GM23338 (cell line): ENCODE measurements at regions not wholly inside any gene's neighbourhood (a gene's known extent, or its start where the extent isn't known, plus 50 kb on each side); places are given as distances from the start of the nearest gene placed in this dataset.

Experiments
- ATAC-seq: fragments of 200-7000 bp; cut with Tn5 transposase; 3 replicates; pipeline ENCODE4 v1.9.1; 2020
- DNase-seq: peaks from one replicate; pipeline ENCODE4 v3.0.0-alpha.2; 2015; ENCODE audit warnings: low spot score
- H2AFZ ChIP-seq: fragments of 200-600 bp; sonication (generic); 2 replicates; pipeline ENCODE4 v1.8.0; 2016; ENCODE audit warnings: antibody characterized with exemption, mild to moderate bottlenecking, moderate library complexity
- H3F3A ChIP-seq: fragments of 200-600 bp; sonication (generic); replicated peaks from 2 replicates; pipeline ENCODE4 v1.8.0; 2017; ENCODE audit warnings: antibody characterized with exemption, mixed run types, low read depth
- H3K27ac ChIP-seq: fragments of 200-600 bp; sonication (generic); 2 replicates; pipeline ENCODE4 v1.6.1; 2016; ENCODE audit warnings: low read depth
- H3K27me3 ChIP-seq: fragments of 200-600 bp; sonication (generic); 2 replicates; pipeline ENCODE4 v1.8.0; 2016; ENCODE audit warnings: mild to moderate bottlenecking, mixed run types, moderate library complexity; ENCODE audit not compliant: insufficient read depth
- H3K36me3 ChIP-seq: fragments of 200-600 bp; sonication (generic); 2 replicates; pipeline ENCODE4 v1.8.0; 2016; ENCODE audit warnings: mild to moderate bottlenecking; ENCODE audit not compliant: insufficient read depth
- H3K4me1 ChIP-seq: fragments of 200-600 bp; sonication (generic); 2 replicates; pipeline ENCODE4 v1.8.0; 2016; ENCODE audit warnings: mild to moderate bottlenecking, moderate library complexity; ENCODE audit not compliant: insufficient read depth
- H3K4me2 ChIP-seq: fragments of 200-600 bp; sonication (generic); 2 replicates; pipeline ENCODE4 v1.7.1; 2017; ENCODE audit warnings: mixed run types
- H3K4me3 ChIP-seq: fragments of 200-600 bp; sonication (generic); 2 replicates; pipeline ENCODE4 v1.6.1; 2016; ENCODE audit warnings: mixed run types
- H3K79me2 ChIP-seq: fragments of 200-600 bp; sonication (generic); replicated peaks from 2 replicates; pipeline ENCODE4 v1.8.0; 2017; ENCODE audit warnings: mild to moderate bottlenecking; ENCODE audit not compliant: insufficient read depth
- H3K9me2 ChIP-seq: fragments of 200-600 bp; sonication (generic); 2 replicates; pipeline ENCODE4 v1.8.0; 2017; ENCODE audit not compliant: insufficient read depth
- H4K20me1 ChIP-seq: fragments of 200-600 bp; sonication (generic); replicated peaks from 2 replicates; pipeline ENCODE4 v1.8.0; 2017; ENCODE audit warnings: mild to moderate bottlenecking; ENCODE audit not compliant: insufficient read depth
- H3K27ac Mint-ChIP-seq: 2 replicates; pipeline ENCODE4 v1.8.0; 2020; ENCODE audit warnings: inconsistent platforms, mild to moderate bottlenecking, moderate library complexity, mixed read lengths
- H3K27me3 Mint-ChIP-seq: 3 replicates; pipeline ENCODE4 v1.8.0; 2022; ENCODE audit warnings: low read depth, mild to moderate bottlenecking, moderate library complexity, mixed read lengths, inconsistent platforms; ENCODE audit not compliant: insufficient read depth, poor library complexity
- H3K36me3 Mint-ChIP-seq: 3 replicates; pipeline ENCODE4 v1.8.0; 2021; ENCODE audit warnings: low read depth, mild to moderate bottlenecking, inconsistent platforms, moderate library complexity, mixed read lengths
- H3K4me1 Mint-ChIP-seq: 3 replicates; pipeline ENCODE4 v1.8.0; 2020; ENCODE audit warnings: mild to moderate bottlenecking, inconsistent platforms, mixed read lengths
- H3K4me3 Mint-ChIP-seq: 3 replicates; pipeline ENCODE4 v1.8.0; 2021; ENCODE audit warnings: moderate library complexity, mild to moderate bottlenecking, inconsistent platforms, mixed read lengths
- H3K9me3 Mint-ChIP-seq: 3 replicates; pipeline ENCODE4 v1.8.0; 2020; ENCODE audit warnings: moderate library complexity, mild to moderate bottlenecking, inconsistent platforms, mixed read lengths
- CREB1 ChIP-seq: fragments of 250-450 bp; sonication (Bioruptor Pico); IDR thresholded peaks from 2 replicates; pipeline ENCODE4 v1.5.0; 2020; ENCODE audit warnings: low read depth, mild to moderate bottlenecking, moderate library complexity
- EZH2 ChIP-seq: fragments of 200-600 bp; sonication (generic); IDR thresholded peaks from one replicate; pipeline ENCODE4 v1.8.0; 2017; ENCODE audit warnings: antibody characterized with exemption, mild to moderate bottlenecking, low read depth; ENCODE audit not compliant: unreplicated experiment
- EZH2phosphoT487 ChIP-seq: fragments of 200-600 bp; sonication (generic); IDR thresholded peaks from one replicate; pipeline ENCODE4 v1.8.1; 2018; ENCODE audit warnings: antibody characterized with exemption; ENCODE audit not compliant: unreplicated experiment
- JUNB ChIP-seq: IDR thresholded peaks from one replicate; pipeline ENCODE4 v1.6.1; 2016; ENCODE audit warnings: antibody characterized with exemption; ENCODE audit not compliant: unreplicated experiment
- NANOG ChIP-seq: IDR thresholded peaks from 2 replicates; pipeline ENCODE4 v1.6.1; 2016; ENCODE audit warnings: antibody characterized with exemption, borderline replicate concordance
- POLR2AphosphoS5 ChIP-seq: IDR thresholded peaks from 2 replicates; pipeline ENCODE4 v1.6.1; 2016; ENCODE audit warnings: antibody characterized with exemption, low read depth
- STAT1 ChIP-seq: IDR thresholded peaks from one replicate; pipeline ENCODE4 v1.6.1; 2016; ENCODE audit warnings: antibody characterized with exemption; ENCODE audit not compliant: unreplicated experiment
- ZNF114 ChIP-seq: fragments of 250-450 bp; sonication (Bioruptor Pico); IDR thresholded peaks from 2 replicates; pipeline ENCODE4 v1.5.0; 2020; ENCODE audit warnings: mild to moderate bottlenecking, moderate library complexity
- ZNF331 ChIP-seq: fragments of 250-450 bp; sonication (Bioruptor Pico); IDR thresholded peaks from 2 replicates; pipeline ENCODE4 v1.5.0; 2020; ENCODE audit warnings: low read depth, mild to moderate bottlenecking, moderate library complexity
- TF ChIP-seq, protein P1 (sequence below), 2 experiments: fragments of 200-600 bp in 1 of 2; sonication (generic) in 1 of 2; conservative IDR thresholded peaks; 2 replicates each; pipeline versions ENCODE4 v1.5.1 to v1.6.1; 2016 to 2017; ENCODE audit warnings: antibody characterized with exemption in 2 of 2, low read depth in 2 of 2, mild to moderate bottlenecking in 2 of 2, moderate library complexity in 1 of 2
- TF ChIP-seq, protein P2 (sequence below): IDR thresholded peaks from 2 replicates; pipeline ENCODE4 v1.6.1; 2016; ENCODE audit warnings: antibody characterized with exemption
- TF ChIP-seq, protein P3 (sequence below): IDR thresholded peaks from one replicate; pipeline ENCODE4 v1.6.1; 2018; ENCODE audit warnings: antibody characterized with exemption; ENCODE audit not compliant: unreplicated experiment
- TF ChIP-seq, protein P4 (sequence below): fragments of 250-450 bp; sonication (Bioruptor Pico); IDR thresholded peaks from 2 replicates; pipeline ENCODE4 v1.5.0; 2020; ENCODE audit warnings: mild to moderate bottlenecking, moderate library complexity

DNA sequence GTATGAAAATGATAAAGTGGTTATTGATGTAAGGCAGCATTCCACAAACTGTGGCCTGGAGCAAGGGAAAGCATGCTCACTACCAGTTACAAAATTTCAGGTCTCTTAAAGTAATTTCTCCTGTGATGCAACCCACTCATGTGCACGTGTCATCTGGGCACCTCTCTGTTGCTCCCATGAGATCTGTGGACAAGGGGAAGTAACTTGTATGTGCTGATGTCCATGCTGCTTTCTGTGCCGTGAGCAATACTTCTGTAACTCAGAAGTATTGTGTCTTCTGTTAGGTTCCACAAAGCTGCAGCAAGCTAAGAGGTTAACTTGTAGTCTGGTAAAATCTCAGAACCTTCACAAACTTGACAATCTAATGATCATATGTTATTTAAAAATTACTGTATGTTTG lies 930.0 kb upstream of the SLITRK6 start:
- H2AFZ ChIP-seq, result no peak overlapping the region

More for the DNA sequence above, 930.0 kb upstream of the SLITRK6 start:
- Mint-ChIP-seq H3K27me3 (peaks cover 2% of the 10 kb centered on the region), H3K9me3 (no peaks in the 10 kb centered on the region), H3K27ac (no peak overlapping the region), H3K4me1 (no peaks in the 10 kb centered on the region), H3K4me3 (no peak overlapping the region), H3K36me3 (no peaks in the 10 kb centered on the region)
- Histone ChIP-seq H3K27ac (no peak overlapping the region), H3K27me3 (no peaks in the 10 kb centered on the region), H3K4me1 (no peaks in the 10 kb centered on the region), H3K79me2 (no peaks in the 10 kb centered on the region), H3K4me3 (no peak overlapping the region), H3F3A (no peaks in the 10 kb centered on the region), H4K20me1 (no peaks in the 10 kb centered on the region), H3K4me2 (no peak overlapping the region), H3K9me2 (no peaks in the 10 kb centered on the region), H3K36me3 (no peaks in the 10 kb centered on the region)
- ATAC-seq (no peak), DNase-seq (no peak)
- no peak for TF ChIP-seq STAT1
- TF ChIP-seq NANOG, result no peak
- no peak for TF ChIP-seq ZNF331 (CRISPR knock-in tag)
- no peak for TF ChIP-seq EZH2phosphoT487
- no peak for TF ChIP-seq POLR2AphosphoS5
- no peak for TF ChIP-seq CREB1 (CRISPR knock-in tag)
- TF ChIP-seq, protein P1, sequence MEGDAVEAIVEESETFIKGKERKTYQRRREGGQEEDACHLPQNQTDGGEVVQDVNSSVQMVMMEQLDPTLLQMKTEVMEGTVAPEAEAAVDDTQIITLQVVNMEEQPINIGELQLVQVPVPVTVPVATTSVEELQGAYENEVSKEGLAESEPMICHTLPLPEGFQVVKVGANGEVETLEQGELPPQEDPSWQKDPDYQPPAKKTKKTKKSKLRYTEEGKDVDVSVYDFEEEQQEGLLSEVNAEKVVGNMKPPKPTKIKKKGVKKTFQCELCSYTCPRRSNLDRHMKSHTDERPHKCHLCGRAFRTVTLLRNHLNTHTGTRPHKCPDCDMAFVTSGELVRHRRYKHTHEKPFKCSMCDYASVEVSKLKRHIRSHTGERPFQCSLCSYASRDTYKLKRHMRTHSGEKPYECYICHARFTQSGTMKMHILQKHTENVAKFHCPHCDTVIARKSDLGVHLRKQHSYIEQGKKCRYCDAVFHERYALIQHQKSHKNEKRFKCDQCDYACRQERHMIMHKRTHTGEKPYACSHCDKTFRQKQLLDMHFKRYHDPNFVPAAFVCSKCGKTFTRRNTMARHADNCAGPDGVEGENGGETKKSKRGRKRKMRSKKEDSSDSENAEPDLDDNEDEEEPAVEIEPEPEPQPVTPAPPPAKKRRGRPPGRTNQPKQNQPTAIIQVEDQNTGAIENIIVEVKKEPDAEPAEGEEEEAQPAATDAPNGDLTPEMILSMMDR (conservative IDR thresholded peaks at IDR 0.05; ENCODE audit: low read depth in 2 of 2), result no peak
- TF ChIP-seq, protein P2, sequence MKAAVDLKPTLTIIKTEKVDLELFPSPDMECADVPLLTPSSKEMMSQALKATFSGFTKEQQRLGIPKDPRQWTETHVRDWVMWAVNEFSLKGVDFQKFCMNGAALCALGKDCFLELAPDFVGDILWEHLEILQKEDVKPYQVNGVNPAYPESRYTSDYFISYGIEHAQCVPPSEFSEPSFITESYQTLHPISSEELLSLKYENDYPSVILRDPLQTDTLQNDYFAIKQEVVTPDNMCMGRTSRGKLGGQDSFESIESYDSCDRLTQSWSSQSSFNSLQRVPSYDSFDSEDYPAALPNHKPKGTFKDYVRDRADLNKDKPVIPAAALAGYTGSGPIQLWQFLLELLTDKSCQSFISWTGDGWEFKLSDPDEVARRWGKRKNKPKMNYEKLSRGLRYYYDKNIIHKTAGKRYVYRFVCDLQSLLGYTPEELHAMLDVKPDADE, result no peak
- no peak for TF ChIP-seq EZH2
- no peak for TF ChIP-seq ZNF114 (CRISPR knock-in tag)
- TF ChIP-seq, protein P3, sequence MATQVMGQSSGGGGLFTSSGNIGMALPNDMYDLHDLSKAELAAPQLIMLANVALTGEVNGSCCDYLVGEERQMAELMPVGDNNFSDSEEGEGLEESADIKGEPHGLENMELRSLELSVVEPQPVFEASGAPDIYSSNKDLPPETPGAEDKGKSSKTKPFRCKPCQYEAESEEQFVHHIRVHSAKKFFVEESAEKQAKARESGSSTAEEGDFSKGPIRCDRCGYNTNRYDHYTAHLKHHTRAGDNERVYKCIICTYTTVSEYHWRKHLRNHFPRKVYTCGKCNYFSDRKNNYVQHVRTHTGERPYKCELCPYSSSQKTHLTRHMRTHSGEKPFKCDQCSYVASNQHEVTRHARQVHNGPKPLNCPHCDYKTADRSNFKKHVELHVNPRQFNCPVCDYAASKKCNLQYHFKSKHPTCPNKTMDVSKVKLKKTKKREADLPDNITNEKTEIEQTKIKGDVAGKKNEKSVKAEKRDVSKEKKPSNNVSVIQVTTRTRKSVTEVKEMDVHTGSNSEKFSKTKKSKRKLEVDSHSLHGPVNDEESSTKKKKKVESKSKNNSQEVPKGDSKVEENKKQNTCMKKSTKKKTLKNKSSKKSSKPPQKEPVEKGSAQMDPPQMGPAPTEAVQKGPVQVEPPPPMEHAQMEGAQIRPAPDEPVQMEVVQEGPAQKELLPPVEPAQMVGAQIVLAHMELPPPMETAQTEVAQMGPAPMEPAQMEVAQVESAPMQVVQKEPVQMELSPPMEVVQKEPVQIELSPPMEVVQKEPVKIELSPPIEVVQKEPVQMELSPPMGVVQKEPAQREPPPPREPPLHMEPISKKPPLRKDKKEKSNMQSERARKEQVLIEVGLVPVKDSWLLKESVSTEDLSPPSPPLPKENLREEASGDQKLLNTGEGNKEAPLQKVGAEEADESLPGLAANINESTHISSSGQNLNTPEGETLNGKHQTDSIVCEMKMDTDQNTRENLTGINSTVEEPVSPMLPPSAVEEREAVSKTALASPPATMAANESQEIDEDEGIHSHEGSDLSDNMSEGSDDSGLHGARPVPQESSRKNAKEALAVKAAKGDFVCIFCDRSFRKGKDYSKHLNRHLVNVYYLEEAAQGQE, result no peak
- no peak for TF ChIP-seq JUNB
- TF ChIP-seq, protein P4, sequence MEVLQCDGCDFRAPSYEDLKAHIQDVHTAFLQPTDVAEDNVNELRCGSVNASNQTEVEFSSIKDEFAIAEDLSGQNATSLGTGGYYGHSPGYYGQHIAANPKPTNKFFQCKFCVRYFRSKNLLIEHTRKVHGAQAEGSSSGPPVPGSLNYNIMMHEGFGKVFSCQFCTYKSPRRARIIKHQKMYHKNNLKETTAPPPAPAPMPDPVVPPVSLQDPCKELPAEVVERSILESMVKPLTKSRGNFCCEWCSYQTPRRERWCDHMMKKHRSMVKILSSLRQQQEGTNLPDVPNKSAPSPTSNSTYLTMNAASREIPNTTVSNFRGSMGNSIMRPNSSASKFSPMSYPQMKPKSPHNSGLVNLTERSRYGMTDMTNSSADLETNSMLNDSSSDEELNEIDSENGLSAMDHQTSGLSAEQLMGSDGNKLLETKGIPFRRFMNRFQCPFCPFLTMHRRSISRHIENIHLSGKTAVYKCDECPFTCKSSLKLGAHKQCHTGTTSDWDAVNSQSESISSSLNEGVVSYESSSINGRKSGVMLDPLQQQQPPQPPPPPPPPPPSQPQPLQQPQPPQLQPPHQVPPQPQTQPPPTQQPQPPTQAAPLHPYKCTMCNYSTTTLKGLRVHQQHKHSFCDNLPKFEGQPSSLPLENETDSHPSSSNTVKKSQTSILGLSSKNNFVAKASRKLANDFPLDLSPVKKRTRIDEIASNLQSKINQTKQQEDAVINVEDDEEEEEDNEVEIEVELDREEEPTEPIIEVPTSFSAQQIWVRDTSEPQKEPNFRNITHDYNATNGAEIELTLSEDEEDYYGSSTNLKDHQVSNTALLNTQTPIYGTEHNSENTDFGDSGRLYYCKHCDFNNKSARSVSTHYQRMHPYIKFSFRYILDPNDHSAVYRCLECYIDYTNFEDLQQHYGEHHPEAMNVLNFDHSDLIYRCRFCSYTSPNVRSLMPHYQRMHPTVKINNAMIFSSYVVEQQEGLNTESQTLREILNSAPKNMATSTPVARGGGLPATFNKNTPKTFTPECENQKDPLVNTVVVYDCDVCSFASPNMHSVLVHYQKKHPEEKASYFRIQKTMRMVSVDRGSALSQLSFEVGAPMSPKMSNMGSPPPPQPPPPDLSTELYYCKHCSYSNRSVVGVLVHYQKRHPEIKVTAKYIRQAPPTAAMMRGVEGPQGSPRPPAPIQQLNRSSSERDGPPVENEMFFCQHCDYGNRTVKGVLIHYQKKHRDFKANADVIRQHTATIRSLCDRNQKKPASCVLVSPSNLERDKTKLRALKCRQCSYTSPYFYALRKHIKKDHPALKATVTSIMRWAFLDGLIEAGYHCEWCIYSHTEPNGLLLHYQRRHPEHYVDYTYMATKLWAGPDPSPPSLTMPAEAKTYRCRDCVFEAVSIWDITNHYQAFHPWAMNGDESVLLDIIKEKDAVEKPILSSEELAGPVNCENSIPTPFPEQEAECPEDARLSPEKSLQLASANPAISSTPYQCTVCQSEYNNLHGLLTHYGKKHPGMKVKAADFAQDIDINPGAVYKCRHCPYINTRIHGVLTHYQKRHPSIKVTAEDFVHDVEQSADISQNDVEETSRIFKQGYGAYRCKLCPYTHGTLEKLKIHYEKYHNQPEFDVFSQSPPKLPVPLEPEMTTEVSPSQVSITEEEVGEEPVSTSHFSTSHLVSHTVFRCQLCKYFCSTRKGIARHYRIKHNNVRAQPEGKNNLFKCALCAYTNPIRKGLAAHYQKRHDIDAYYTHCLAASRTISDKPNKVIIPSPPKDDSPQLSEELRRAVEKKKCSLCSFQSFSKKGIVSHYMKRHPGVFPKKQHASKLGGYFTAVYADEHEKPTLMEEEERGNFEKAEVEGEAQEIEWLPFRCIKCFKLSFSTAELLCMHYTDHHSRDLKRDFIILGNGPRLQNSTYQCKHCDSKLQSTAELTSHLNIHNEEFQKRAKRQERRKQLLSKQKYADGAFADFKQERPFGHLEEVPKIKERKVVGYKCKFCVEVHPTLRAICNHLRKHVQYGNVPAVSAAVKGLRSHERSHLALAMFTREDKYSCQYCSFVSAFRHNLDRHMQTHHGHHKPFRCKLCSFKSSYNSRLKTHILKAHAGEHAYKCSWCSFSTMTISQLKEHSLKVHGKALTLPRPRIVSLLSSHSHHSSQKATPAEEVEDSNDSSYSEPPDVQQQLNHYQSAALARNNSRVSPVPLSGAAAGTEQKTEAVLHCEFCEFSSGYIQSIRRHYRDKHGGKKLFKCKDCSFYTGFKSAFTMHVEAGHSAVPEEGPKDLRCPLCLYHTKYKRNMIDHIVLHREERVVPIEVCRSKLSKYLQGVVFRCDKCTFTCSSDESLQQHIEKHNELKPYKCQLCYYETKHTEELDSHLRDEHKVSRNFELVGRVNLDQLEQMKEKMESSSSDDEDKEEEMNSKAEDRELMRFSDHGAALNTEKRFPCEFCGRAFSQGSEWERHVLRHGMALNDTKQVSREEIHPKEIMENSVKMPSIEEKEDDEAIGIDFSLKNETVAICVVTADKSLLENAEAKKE (CRISPR knock-in tag), result no peak
